Neural cell (in vitro differentiated cells): ENCODE measurements at regions not wholly inside any gene's neighbourhood (a gene's known extent, or its start where the extent isn't known, plus 50 kb on each side); places are given as distances from the start of the nearest gene placed in this dataset.

Source experiments
- H2AFZ ChIP-seq: fragments of 200-600, 300-800 bp; sonication (generic), shearing (Covaris generic); 2 replicates; pipeline ENCODE4 v1.6.0; 2014; ENCODE audit warnings: low read depth, mild to moderate bottlenecking, antibody characterized with exemption, low read length, moderate library complexity
- H3F3A ChIP-seq: fragments of 200-600 bp; shearing (Covaris generic); 2 replicates; pipeline ENCODE4 v1.6.1; 2016; ENCODE audit warnings: mild to moderate bottlenecking, moderate library complexity, mixed read lengths, antibody characterized with exemption, low read length; ENCODE audit not compliant: insufficient read depth, poor library complexity, severe bottlenecking
- H3K27ac ChIP-seq: fragments of 200-600, 300-800 bp; sonication (generic), shearing (Covaris generic); 2 replicates; pipeline ENCODE4 v1.5.1; 2014; ENCODE audit warnings: mild to moderate bottlenecking, low read length, moderate library complexity
- H3K27me3 ChIP-seq: fragments of 300-800, 200-600 bp; sonication (generic), shearing (Covaris generic); 2 replicates; pipeline ENCODE4 v1.6.0; 2014; ENCODE audit warnings: mild to moderate bottlenecking, low read depth, low read length, moderate library complexity; ENCODE audit not compliant: insufficient read depth
- H3K36me3 ChIP-seq: fragments of 300-800, 200-600 bp; sonication (generic), shearing (Covaris generic); 2 replicates; pipeline ENCODE4 v1.5.1; 2014; ENCODE audit warnings: mild to moderate bottlenecking, antibody characterized with exemption, low read length, moderate library complexity; ENCODE audit not compliant: insufficient read depth
- H3K4me2 ChIP-seq: fragments of 300-800, 200-600 bp; sonication (generic), shearing (Covaris generic); 2 replicates; pipeline ENCODE4 v1.6.0; 2014; ENCODE audit warnings: mild to moderate bottlenecking, low read length
- H3K4me3 ChIP-seq: fragments of 300-800, 200-600 bp; sonication (generic), shearing (Covaris generic); 2 replicates; pipeline ENCODE4 v1.5.1; 2014; ENCODE audit warnings: mild to moderate bottlenecking, low read length, moderate library complexity
- H3K79me2 ChIP-seq: fragments of 200-600 bp; shearing (Covaris generic); replicated peaks from 2 replicates; pipeline ENCODE4 v1.6.0; 2014; ENCODE audit warnings: mild to moderate bottlenecking, low read length, moderate library complexity; ENCODE audit not compliant: insufficient read depth
- H3K9ac ChIP-seq: fragments of 300-800, 200-600 bp; sonication (generic), shearing (Covaris generic); 2 replicates; pipeline ENCODE4 v1.6.1; 2016; ENCODE audit warnings: mild to moderate bottlenecking, low read length, mixed read lengths
- H3K9me2 ChIP-seq: fragments of 200-600 bp; shearing (Covaris generic); 2 replicates; pipeline ENCODE4 v1.6.1; 2016; ENCODE audit warnings: mild to moderate bottlenecking, low read length, mixed read lengths; ENCODE audit not compliant: insufficient read depth
- H3K9me3 ChIP-seq: fragments of 200-600, 300-800 bp; sonication (generic), shearing (Covaris generic); 2 replicates; pipeline ENCODE4 v1.6.1; 2016; ENCODE audit warnings: mild to moderate bottlenecking, mixed run types, low read length, moderate library complexity, mixed read lengths
- H4K20me1 ChIP-seq: fragments of 200-600 bp; shearing (Covaris generic); 2 replicates; pipeline ENCODE4 v1.6.1; 2016; ENCODE audit warnings: mild to moderate bottlenecking, mixed run types; ENCODE audit not compliant: insufficient read depth
- EP300 ChIP-seq: fragments of 450-650 bp; conservative IDR thresholded peaks from 2 replicates; pipeline ENCODE4 v1.6.1; 2014; ENCODE audit warnings: antibody characterized with exemption, mild to moderate bottlenecking, moderate library complexity; ENCODE audit not compliant: poor library complexity, severe bottlenecking
- EZH2 ChIP-seq: fragments of 200-600, 300-800 bp; shearing (Covaris generic), sonication (generic); IDR thresholded peaks from 2 replicates; pipeline ENCODE4 v1.6.1; 2014; ENCODE audit warnings: antibody characterized with exemption, low read length, borderline replicate concordance, mild to moderate bottlenecking; ENCODE audit not compliant: insufficient read depth, poor library complexity, severe bottlenecking
- MXI1 ChIP-seq: fragments of 450-650 bp; conservative IDR thresholded peaks from 2 replicates; pipeline ENCODE4 v1.6.1; 2014; ENCODE audit warnings: antibody characterized with exemption, mild to moderate bottlenecking; ENCODE audit not compliant: poor library complexity, severe bottlenecking
- POLR2AphosphoS5 ChIP-seq: IDR thresholded peaks from 2 replicates; pipeline ENCODE4 v1.6.1; 2012
- RAD21 ChIP-seq: fragments of 450-650 bp; conservative IDR thresholded peaks from 2 replicates; pipeline ENCODE4 v1.6.1; 2014; ENCODE audit warnings: antibody characterized with exemption, mild to moderate bottlenecking, moderate library complexity
- SMC3 ChIP-seq: fragments of 450-650 bp; conservative IDR thresholded peaks from 2 replicates; pipeline ENCODE4 v1.6.1; 2014; ENCODE audit warnings: antibody characterized with exemption, mild to moderate bottlenecking, moderate library complexity; ENCODE audit not compliant: poor library complexity
- TAF1 ChIP-seq: IDR thresholded peaks from 2 replicates; pipeline ENCODE4 v1.6.1; 2012; ENCODE audit warnings: low read depth
- TF ChIP-seq, protein P1 (sequence below): fragments of 450-650 bp; IDR thresholded peaks from 2 replicates; pipeline ENCODE4 v1.5.1; 2014; ENCODE audit warnings: antibody characterized with exemption, mild to moderate bottlenecking, moderate library complexity; ENCODE audit not compliant: poor library complexity, severe bottlenecking
- TF ChIP-seq, protein P2 (sequence below): IDR thresholded peaks from 2 replicates; pipeline ENCODE4 v1.6.1; 2012; ENCODE audit warnings: borderline replicate concordance

DNA sequence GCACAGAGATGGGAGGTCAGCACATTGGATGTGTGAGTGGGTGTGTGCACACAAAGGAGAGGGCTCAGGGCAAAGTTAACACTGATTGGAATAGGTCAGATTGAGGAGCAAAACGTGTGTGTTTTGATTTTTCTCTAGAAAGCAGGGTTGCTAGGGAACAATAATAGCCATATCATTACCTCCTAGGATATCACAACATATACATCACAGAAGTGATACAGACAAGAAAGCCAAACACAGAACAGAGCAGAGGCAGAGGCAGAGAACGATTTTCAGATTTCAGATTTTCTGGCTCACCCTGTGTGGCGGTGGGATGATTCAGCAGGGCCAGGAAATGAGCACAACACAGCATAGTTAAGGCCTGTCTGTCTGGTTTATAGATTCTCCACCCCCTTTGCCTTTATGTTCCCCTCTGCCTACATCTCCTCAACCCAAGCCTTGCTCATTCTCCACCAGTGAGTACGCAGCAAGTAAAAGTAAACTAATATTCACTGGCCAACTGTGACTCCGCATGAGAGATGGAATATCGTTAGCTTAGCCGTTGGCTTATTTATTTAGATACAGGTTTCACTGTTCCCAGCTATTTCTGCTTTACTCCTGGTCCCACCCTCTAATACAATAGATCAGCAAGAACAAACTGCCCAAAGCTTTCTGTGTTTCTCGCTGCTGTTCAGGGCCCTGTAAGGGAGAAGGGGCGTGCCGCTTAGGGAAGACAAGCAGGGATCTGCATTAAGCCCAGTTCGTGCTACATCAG, 182.7 kb upstream of the TSC22D1 start:
- Histone ChIP-seq H3K79me2 (no peaks in the 10 kb centered on the region), H3K9me3 (no peaks in the 10 kb centered on the region), H3K4me2 (no peak overlapping the region), H3K4me3 (no peak overlapping the region), H4K20me1 (no peaks in the 10 kb centered on the region), H3K9ac (peak overlapping the region; percentile 14), H3F3A (no peaks in the 10 kb centered on the region), H3K36me3 (no peaks in the 10 kb centered on the region), H3K27ac (peak overlapping the region; percentile 48), H3K9me2 (no peaks in the 10 kb centered on the region), H2AFZ (no peak overlapping the region), H3K27me3 (no peaks in the 10 kb centered on the region)
- TF ChIP-seq SMC3 (no peak), EP300 (peak; percentile 56), POLR2AphosphoS5 (peak; percentile 92)
- TF ChIP-seq, protein P1, sequence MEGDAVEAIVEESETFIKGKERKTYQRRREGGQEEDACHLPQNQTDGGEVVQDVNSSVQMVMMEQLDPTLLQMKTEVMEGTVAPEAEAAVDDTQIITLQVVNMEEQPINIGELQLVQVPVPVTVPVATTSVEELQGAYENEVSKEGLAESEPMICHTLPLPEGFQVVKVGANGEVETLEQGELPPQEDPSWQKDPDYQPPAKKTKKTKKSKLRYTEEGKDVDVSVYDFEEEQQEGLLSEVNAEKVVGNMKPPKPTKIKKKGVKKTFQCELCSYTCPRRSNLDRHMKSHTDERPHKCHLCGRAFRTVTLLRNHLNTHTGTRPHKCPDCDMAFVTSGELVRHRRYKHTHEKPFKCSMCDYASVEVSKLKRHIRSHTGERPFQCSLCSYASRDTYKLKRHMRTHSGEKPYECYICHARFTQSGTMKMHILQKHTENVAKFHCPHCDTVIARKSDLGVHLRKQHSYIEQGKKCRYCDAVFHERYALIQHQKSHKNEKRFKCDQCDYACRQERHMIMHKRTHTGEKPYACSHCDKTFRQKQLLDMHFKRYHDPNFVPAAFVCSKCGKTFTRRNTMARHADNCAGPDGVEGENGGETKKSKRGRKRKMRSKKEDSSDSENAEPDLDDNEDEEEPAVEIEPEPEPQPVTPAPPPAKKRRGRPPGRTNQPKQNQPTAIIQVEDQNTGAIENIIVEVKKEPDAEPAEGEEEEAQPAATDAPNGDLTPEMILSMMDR = no peak

DNA sequence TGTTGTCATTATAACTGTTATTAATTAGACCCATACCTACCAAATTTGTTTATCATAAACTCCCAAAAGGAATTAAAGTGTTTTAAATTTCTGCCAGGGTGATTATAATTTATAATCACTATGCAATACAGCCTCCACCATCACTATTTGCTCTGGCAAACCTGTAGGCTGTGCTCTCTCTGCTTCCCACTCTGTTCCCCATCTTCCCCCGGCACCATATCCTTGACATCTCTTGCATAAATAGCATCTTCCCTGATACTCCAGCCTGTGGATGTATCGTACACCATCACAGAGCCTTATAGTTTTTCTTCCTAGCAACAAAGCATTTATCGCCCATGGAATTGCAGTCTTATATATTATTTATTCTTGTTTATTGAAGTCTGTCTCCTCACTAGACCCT, 181.5 kb upstream of the TSC22D1 start:
- Histone ChIP-seq H3K27ac (no peak overlapping the region), H3K4me2 (no peak overlapping the region), H2AFZ (no peak overlapping the region)

DNA sequence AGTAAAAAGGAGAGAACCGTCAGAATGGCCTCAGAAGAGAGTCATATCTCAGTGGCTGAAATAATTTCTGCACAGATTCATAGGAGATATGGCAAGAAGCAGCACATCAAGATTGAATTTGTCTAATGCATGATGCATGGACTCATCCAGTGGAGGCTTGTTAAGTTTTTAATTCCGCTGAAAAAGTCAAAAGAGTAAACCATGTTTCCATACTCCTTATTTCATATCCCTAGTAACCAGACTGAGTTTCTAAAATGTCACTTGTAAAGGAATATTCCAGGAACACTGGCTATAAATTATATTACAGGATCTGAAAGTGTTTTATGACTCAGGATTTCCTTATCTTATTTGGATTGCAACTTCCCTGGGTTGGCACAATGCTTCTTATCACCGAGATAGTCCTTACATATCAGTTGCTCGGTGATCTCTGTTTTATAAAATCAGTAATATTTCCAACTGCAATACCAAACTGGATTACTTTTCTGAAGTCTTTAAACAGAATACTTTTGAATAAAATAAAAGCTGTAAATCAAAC, 180.2 kb upstream of the TSC22D1 start:
- H3K9ac ChIP-seq = no peak overlapping the region
- H3K9me2 ChIP-seq = no peaks in the 10 kb centered on the region
- no peak overlapping the region for H3K4me3 ChIP-seq
- no peak overlapping the region for H2AFZ ChIP-seq
- H3F3A ChIP-seq = no peaks in the 10 kb centered on the region
- no peaks in the 10 kb centered on the region for H3K9me3 ChIP-seq
- H4K20me1 ChIP-seq = no peaks in the 10 kb centered on the region
- no peak overlapping the region for H3K27ac ChIP-seq
- no peak overlapping the region for H3K4me2 ChIP-seq
- no peak for TF ChIP-seq RAD21
- no peak for TF ChIP-seq MXI1
- no peak for TF ChIP-seq POLR2AphosphoS5
- no peaks in the 10 kb centered on the region for H3K79me2 ChIP-seq
- H3K36me3 ChIP-seq = no peaks in the 10 kb centered on the region
- H3K27me3 ChIP-seq = no peaks in the 10 kb centered on the region

More for the DNA sequence above, 181.5 kb upstream of the TSC22D1 start:
- no peak overlapping the region for H3K4me3 ChIP-seq
- no peak for TF ChIP-seq EZH2
- no peaks in the 10 kb centered on the region for H3K9me3 ChIP-seq
- no peaks in the 10 kb centered on the region for H3K27me3 ChIP-seq
- no peaks in the 10 kb centered on the region for H4K20me1 ChIP-seq
- H3K9me2 ChIP-seq = no peaks in the 10 kb centered on the region
- H3K79me2 ChIP-seq = no peaks in the 10 kb centered on the region
- H3F3A ChIP-seq = no peaks in the 10 kb centered on the region
- no peaks in the 10 kb centered on the region for H3K36me3 ChIP-seq
- H3K9ac ChIP-seq = no peak overlapping the region

DNA sequence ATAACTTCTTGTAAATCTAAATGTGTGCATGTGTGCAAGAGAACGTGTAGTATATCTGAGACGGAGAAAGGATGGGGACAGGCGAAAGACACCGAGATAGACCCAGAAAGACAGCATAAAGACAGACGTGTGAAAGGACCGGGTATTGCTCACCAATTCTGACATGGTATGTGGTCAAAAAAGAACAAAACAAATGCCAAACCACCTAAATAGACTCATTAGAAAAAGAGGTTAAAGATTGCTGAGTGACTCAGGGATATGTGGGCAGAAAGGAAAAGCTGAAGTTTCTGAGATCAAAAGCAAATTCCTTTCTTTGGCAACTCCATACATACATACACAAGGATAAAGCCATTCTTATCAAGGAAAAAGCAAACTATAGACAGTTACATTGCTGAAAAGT, 179.7 kb upstream of the TSC22D1 start:
- Histone ChIP-seq H3K36me3 (no peaks in the 10 kb centered on the region), H3K79me2 (no peaks in the 10 kb centered on the region), H3K9me3 (no peaks in the 10 kb centered on the region), H3K9me2 (no peaks in the 10 kb centered on the region), H2AFZ (no peak overlapping the region), H3K27me3 (no peaks in the 10 kb centered on the region), H4K20me1 (no peaks in the 10 kb centered on the region), H3F3A (no peaks in the 10 kb centered on the region), H3K4me2 (no peak overlapping the region), H3K9ac (no peak overlapping the region), H3K4me3 (no peak overlapping the region), H3K27ac (no peak overlapping the region)
- TF ChIP-seq RAD21 = no peak
- no peak for TF ChIP-seq SMC3
- no peak for TF ChIP-seq EZH2
- no peak for TF ChIP-seq TAF1
- TF ChIP-seq, protein P1 = no peak
- TF ChIP-seq POLR2AphosphoS5 = no peak
- TF ChIP-seq, protein P2, sequence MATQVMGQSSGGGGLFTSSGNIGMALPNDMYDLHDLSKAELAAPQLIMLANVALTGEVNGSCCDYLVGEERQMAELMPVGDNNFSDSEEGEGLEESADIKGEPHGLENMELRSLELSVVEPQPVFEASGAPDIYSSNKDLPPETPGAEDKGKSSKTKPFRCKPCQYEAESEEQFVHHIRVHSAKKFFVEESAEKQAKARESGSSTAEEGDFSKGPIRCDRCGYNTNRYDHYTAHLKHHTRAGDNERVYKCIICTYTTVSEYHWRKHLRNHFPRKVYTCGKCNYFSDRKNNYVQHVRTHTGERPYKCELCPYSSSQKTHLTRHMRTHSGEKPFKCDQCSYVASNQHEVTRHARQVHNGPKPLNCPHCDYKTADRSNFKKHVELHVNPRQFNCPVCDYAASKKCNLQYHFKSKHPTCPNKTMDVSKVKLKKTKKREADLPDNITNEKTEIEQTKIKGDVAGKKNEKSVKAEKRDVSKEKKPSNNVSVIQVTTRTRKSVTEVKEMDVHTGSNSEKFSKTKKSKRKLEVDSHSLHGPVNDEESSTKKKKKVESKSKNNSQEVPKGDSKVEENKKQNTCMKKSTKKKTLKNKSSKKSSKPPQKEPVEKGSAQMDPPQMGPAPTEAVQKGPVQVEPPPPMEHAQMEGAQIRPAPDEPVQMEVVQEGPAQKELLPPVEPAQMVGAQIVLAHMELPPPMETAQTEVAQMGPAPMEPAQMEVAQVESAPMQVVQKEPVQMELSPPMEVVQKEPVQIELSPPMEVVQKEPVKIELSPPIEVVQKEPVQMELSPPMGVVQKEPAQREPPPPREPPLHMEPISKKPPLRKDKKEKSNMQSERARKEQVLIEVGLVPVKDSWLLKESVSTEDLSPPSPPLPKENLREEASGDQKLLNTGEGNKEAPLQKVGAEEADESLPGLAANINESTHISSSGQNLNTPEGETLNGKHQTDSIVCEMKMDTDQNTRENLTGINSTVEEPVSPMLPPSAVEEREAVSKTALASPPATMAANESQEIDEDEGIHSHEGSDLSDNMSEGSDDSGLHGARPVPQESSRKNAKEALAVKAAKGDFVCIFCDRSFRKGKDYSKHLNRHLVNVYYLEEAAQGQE = no peak
- no peak for TF ChIP-seq MXI1
- no peak for TF ChIP-seq EP300
